ENCODE measurements at regions not wholly inside any gene's neighbourhood (a gene's known extent, or its start where the extent isn't known, plus 50 kb on each side); places are given as distances from the start of the nearest gene placed in this dataset.

GRCh38 chr22:22761606-22761962 is 117.2 kb downstream of the GGTLC2 start:
- Histone ChIP-seq H3K9me3 (no peaks in the 10 kb centered on the region), H3K4me3 (no peak overlapping the region), H3K36me3 (no peaks in the 10 kb centered on the region), H3K27ac (no peak overlapping the region), H3K4me1 (ENCODE audit: control insufficient read depth in 1 of 2, low read depth in 2 of 2) (no peaks in the 10 kb centered on the region), H3K27me3 (replicated peaks; ENCODE audit: insufficient read depth) (no peaks in the 10 kb centered on the region)
- ATAC-seq (ENCODE audit: insufficient number of reproducible peaks, low FRiP score, low read depth) = no peak
- no peak for DNase-seq (ENCODE audit: low spot score)
- no peak for TF ChIP-seq CTCF (IDR thresholded peaks at IDR 0.05)

DNA sequence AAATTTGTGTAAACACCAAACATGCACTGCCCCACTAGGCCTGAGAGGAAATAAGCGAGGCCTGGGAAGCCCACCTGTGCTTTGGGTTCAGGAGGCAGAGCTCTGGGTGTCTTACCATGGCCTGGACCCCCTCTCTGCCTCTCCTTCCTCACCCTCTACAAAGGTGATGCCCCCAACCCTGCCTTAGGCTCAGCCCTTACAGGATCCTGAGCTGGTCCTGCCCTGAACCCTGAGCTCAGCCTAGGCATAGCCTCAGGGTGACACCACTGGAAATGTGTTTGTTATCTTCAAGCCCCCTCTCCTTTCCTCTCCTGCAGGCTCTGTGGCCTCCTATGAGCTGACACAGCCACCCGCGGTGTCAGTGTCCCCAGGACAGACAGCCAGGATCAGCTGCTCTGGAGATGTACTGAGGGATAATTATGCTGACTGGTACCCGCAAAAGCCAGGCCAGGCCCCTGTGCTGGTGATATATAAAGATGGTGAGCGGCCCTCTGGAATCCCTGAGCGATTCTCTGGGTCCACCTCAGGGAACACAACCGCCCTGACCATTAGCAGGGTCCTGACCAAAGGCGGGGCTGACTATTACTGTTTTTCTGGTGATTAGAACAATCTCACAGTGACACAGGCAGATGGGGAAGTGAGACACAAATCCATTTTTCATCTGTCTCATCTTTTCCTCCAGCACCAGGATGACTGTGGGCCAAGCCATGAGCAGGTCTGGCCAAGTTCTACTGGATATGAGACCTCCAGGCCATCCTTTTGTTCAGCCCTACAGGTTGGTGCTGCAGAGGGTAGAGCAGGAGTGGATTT is 117.8 kb downstream of the GGTLC2 start:
- no peaks in the 10 kb centered on the region for H3K9me3 ChIP-seq
- no peak overlapping the region for H3K27ac ChIP-seq
- no peaks in the 10 kb centered on the region for H3K27me3 ChIP-seq (replicated peaks; ENCODE audit: insufficient read depth)
- no peaks in the 10 kb centered on the region for H3K4me1 ChIP-seq (ENCODE audit: control insufficient read depth in 1 of 2, low read depth in 2 of 2)
- DNase-seq (ENCODE audit: low spot score) (no peak), ATAC-seq (ENCODE audit: insufficient number of reproducible peaks, low FRiP score, low read depth) (no peak)
- H3K4me3 ChIP-seq = no peak overlapping the region
- H3K36me3 ChIP-seq = no peaks in the 10 kb centered on the region
- TF ChIP-seq CTCF (IDR thresholded peaks at IDR 0.05) = no peak

DNA sequence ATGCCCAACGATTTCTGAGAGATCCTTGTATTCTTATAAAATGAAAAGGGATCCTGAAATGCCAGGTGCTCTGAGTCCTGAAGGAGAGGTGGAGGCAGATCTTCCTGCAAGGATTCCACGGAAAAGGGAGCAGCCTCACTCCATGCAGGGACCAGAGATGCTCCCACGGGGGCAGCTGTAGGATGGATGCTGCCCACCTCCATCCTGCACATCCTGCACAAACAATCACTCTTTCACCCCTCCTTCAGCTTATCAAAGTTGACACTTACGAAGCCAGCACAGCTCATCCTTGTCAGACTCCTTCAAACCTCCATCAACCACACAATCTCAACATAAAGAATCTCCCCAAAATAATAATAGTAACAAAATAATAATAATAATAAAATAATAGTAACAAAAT is 119.1 kb downstream of the GGTLC2 start:
- ATAC-seq (ENCODE audit: insufficient number of reproducible peaks, low FRiP score, low read depth) (no peak), DNase-seq (ENCODE audit: low spot score) (no peak)
- Histone ChIP-seq H3K4me1 (ENCODE audit: control insufficient read depth in 1 of 2, low read depth in 2 of 2) (no peaks in the 10 kb centered on the region), H3K9me3 (no peaks in the 10 kb centered on the region), H3K27me3 (replicated peaks; ENCODE audit: insufficient read depth) (no peaks in the 10 kb centered on the region), H3K27ac (no peak overlapping the region), H3K4me3 (no peak overlapping the region), H3K36me3 (no peaks in the 10 kb centered on the region)
- no peak for TF ChIP-seq CTCF (IDR thresholded peaks at IDR 0.05)

GRCh38 chr22:22764085-22764484 is 119.7 kb downstream of the GGTLC2 start:
- Histone ChIP-seq H3K9me3 (no peaks in the 10 kb centered on the region), H3K36me3 (no peaks in the 10 kb centered on the region), H3K4me1 (ENCODE audit: control insufficient read depth in 1 of 2, low read depth in 2 of 2) (no peaks in the 10 kb centered on the region), H3K4me3 (no peak overlapping the region), H3K27ac (no peak overlapping the region), H3K27me3 (replicated peaks; ENCODE audit: insufficient read depth) (no peaks in the 10 kb centered on the region)
- no peak for DNase-seq (ENCODE audit: low spot score)
- no peak for TF ChIP-seq CTCF (IDR thresholded peaks at IDR 0.05)
- ATAC-seq (ENCODE audit: insufficient number of reproducible peaks, low FRiP score, low read depth) = no peak

- Histone ChIP-seq H3K9me3 (no peaks in the 10 kb centered on the region), H3K4me3 (no peak overlapping the region), H3K4me1 (ENCODE audit: control insufficient read depth in 1 of 2, low read depth in 2 of 2) (no peaks in the 10 kb centered on the region), H3K27ac (no peak overlapping the region), H3K36me3 (no peaks in the 10 kb centered on the region), H3K27me3 (replicated peaks; ENCODE audit: insufficient read depth) (no peaks in the 10 kb centered on the region)
- DNase-seq (ENCODE audit: low spot score) = no peak
- no peak for ATAC-seq (ENCODE audit: insufficient number of reproducible peaks, low FRiP score, low read depth)
- TF ChIP-seq CTCF (IDR thresholded peaks at IDR 0.05) = no peak
Observed at GRCh38 chr22:22767876-22768602, 119.6 kb upstream of the IGLL5 start.

Data from thoracic aorta (tissue), 2 donors.